Activated naive CD4-positive, alpha-beta T cell treated with anti-CD3 and anti-CD28 coated beads, Interleukin-2, amount 10 ng/mL, durations not matched to agents 7 days and 5 days (primary cell): ENCODE measurements at regions not wholly inside any gene's neighbourhood (a gene's known extent, or its start where the extent isn't known, plus 50 kb on each side); places are given as distances from the start of the nearest gene placed in this dataset.
"Not testable (repeated sequence)": the region's sequence is repeated elsewhere in the genome, so short reads cannot be mapped to it uniquely, and the experiment has no call there.

Experiments used
- CTCF ChIA-PET: fragments of 350-600 bp; sonication (Branson Sonifier 250); formaldehyde crosslinking; loops from one replicate; lab custom pipeline; 2021; ENCODE audit warnings: antibody characterized with exemption; lab: Charles Lee
- DNase-seq: peaks from one replicate; pipeline ENCODE4 v3.0.0-alpha.2; 2020
- H3K27ac Mint-ChIP-seq: one replicate; pipeline ENCODE4 v1.8.0; 2021; ENCODE audit warnings: mild to moderate bottlenecking, moderate library complexity, mixed read lengths
- H3K27me3 Mint-ChIP-seq: one replicate; pipeline ENCODE4 v1.8.0; 2021; ENCODE audit warnings: mild to moderate bottlenecking, mixed read lengths
- H3K36me3 Mint-ChIP-seq: one replicate; pipeline ENCODE4 v1.8.0; 2021; ENCODE audit warnings: mixed read lengths
- H3K4me1 Mint-ChIP-seq: one replicate; pipeline ENCODE4 v1.8.0; 2021; ENCODE audit warnings: mixed read lengths
- H3K4me3 Mint-ChIP-seq: one replicate; pipeline ENCODE4 v1.8.0; 2021; ENCODE audit warnings: mild to moderate bottlenecking, moderate library complexity, mixed read lengths
- H3K9me3 Mint-ChIP-seq: one replicate; pipeline ENCODE4 v1.8.0; 2021; ENCODE audit warnings: mixed read lengths

GRCh38 chr3:137150825-137151224 is 193.0 kb downstream of the IL20RB start:
- no peaks in the 10 kb centered on the region for H3K36me3 Mint-ChIP-seq
- no peak overlapping the region for H3K4me3 Mint-ChIP-seq
- no peak for DNase-seq
- peaks cover 5% of the 10 kb centered on the region for H3K27me3 Mint-ChIP-seq
- H3K9me3 Mint-ChIP-seq, result no peaks in the 10 kb centered on the region
- no peak overlapping the region for H3K27ac Mint-ChIP-seq
- no peaks in the 10 kb centered on the region for H3K4me1 Mint-ChIP-seq
- CTCF ChIA-PET, result interaction anchor here (0.6 kb wide), 1 partner anchor 11 kb away, joined by 3 read pairs; no protein-coding TSS in a partner anchor

- CTCF ChIA-PET, DNase-seq, H3K9me3 Mint-ChIP-seq, H3K4me3 Mint-ChIP-seq, H3K27me3 Mint-ChIP-seq, H3K36me3 Mint-ChIP-seq, H3K4me1 Mint-ChIP-seq, H3K27ac Mint-ChIP-seq: not testable (repeated sequence)
These were observed 195.3 kb downstream of the IL20RB start for GRCh38 chr3:137153046-137153445.

- H3K9me3 Mint-ChIP-seq, result no peaks in the 10 kb centered on the region
- CTCF ChIA-PET, result no interaction called here
- DNase-seq, result no peak
- H3K4me3 Mint-ChIP-seq, result no peak overlapping the region
- no peaks in the 10 kb centered on the region for H3K36me3 Mint-ChIP-seq
- no peaks in the 10 kb centered on the region for H3K4me1 Mint-ChIP-seq
- no peaks in the 10 kb centered on the region for H3K27me3 Mint-ChIP-seq
- H3K27ac Mint-ChIP-seq, result no peak overlapping the region
These were observed 205.6 kb downstream of the IL20RB start for GRCh38 chr3:137163241-137163871.

GRCh38 chr3:137163958-137164357 is 206.2 kb downstream of the IL20RB start:
- Mint-ChIP-seq H3K9me3 (no peaks in the 10 kb centered on the region), H3K27me3 (no peaks in the 10 kb centered on the region), H3K4me1 (no peaks in the 10 kb centered on the region), H3K4me3 (no peak overlapping the region), H3K27ac (no peak overlapping the region), H3K36me3 (no peaks in the 10 kb centered on the region)
- CTCF ChIA-PET, result no interaction called here
- DNase-seq, result no peak

GRCh38 chr3:137165117-137165806 is 207.5 kb downstream of the IL20RB start:
- H3K9me3 Mint-ChIP-seq, result no peaks in the 10 kb centered on the region
- no peak overlapping the region for H3K27ac Mint-ChIP-seq
- no peaks in the 10 kb centered on the region for H3K4me1 Mint-ChIP-seq
- no peak for DNase-seq
- H3K4me3 Mint-ChIP-seq, result no peak overlapping the region
- no peaks in the 10 kb centered on the region for H3K36me3 Mint-ChIP-seq
- no peaks in the 10 kb centered on the region for H3K27me3 Mint-ChIP-seq
- CTCF ChIA-PET, result no interaction called here

- no peaks in the 10 kb centered on the region for H3K27me3 Mint-ChIP-seq
- no peak overlapping the region for H3K4me3 Mint-ChIP-seq
- CTCF ChIA-PET, result no interaction called here
- H3K9me3 Mint-ChIP-seq, result no peaks in the 10 kb centered on the region
- H3K36me3 Mint-ChIP-seq, result no peaks in the 10 kb centered on the region
- no peaks in the 10 kb centered on the region for H3K4me1 Mint-ChIP-seq
- H3K27ac Mint-ChIP-seq, result no peak overlapping the region
- no peak for DNase-seq
These were observed 214.2 kb downstream of the IL20RB start for GRCh38 chr3:137171834-137172603.

GRCh38 chr3:137172728-137173127 is 214.9 kb downstream of the IL20RB start:
- DNase-seq, result no peak
- Mint-ChIP-seq H3K9me3 (no peaks in the 10 kb centered on the region), H3K36me3 (no peaks in the 10 kb centered on the region), H3K27ac (no peak overlapping the region), H3K4me1 (no peaks in the 10 kb centered on the region), H3K4me3 (no peak overlapping the region), H3K27me3 (no peaks in the 10 kb centered on the region)
- CTCF ChIA-PET, result no interaction called here

GRCh38 chr3:137174514-137174913 is 216.7 kb downstream of the IL20RB start:
- Mint-ChIP-seq H3K36me3 (no peaks in the 10 kb centered on the region), H3K4me3 (no peak overlapping the region), H3K4me1 (no peaks in the 10 kb centered on the region), H3K27me3 (no peaks in the 10 kb centered on the region), H3K27ac (no peak overlapping the region), H3K9me3 (no peaks in the 10 kb centered on the region)
- CTCF ChIA-PET, result no interaction called here
- DNase-seq, result no peak

- no peaks in the 10 kb centered on the region for H3K4me1 Mint-ChIP-seq
- H3K27ac Mint-ChIP-seq, result no peak overlapping the region
- H3K36me3 Mint-ChIP-seq, result no peaks in the 10 kb centered on the region
- no peaks in the 10 kb centered on the region for H3K9me3 Mint-ChIP-seq
- no peak for DNase-seq
- no peak overlapping the region for H3K4me3 Mint-ChIP-seq
- H3K27me3 Mint-ChIP-seq, result no peaks in the 10 kb centered on the region
- CTCF ChIA-PET, result no interaction called here
These were observed 222.4 kb downstream of the IL20RB start for GRCh38 chr3:137180220-137180619.

- Mint-ChIP-seq H3K4me3 (no peak overlapping the region), H3K36me3 (no peaks in the 10 kb centered on the region), H3K27ac (no peak overlapping the region), H3K9me3 (no peaks in the 10 kb centered on the region), H3K27me3 (no peaks in the 10 kb centered on the region), H3K4me1 (no peaks in the 10 kb centered on the region)
- no peak for DNase-seq
- CTCF ChIA-PET, result no interaction called here
These were observed 233.5 kb downstream of the IL20RB start for GRCh38 chr3:137191133-137191923.

- H3K27ac Mint-ChIP-seq, result no peak overlapping the region
- no peak overlapping the region for H3K4me3 Mint-ChIP-seq
- no peaks in the 10 kb centered on the region for H3K9me3 Mint-ChIP-seq
- H3K27me3 Mint-ChIP-seq, result no peaks in the 10 kb centered on the region
- no peaks in the 10 kb centered on the region for H3K36me3 Mint-ChIP-seq
- H3K4me1 Mint-ChIP-seq, result no peaks in the 10 kb centered on the region
- CTCF ChIA-PET, result no interaction called here
- DNase-seq, result no peak
These were observed 234.2 kb downstream of the IL20RB start for GRCh38 chr3:137191951-137192350.

- H3K9me3 Mint-ChIP-seq, result peaks cover under 1% of the 10 kb centered on the region
- no peak overlapping the region for H3K4me3 Mint-ChIP-seq
These were observed 236.5 kb downstream of the IL20RB start for GRCh38 chr3:137194301-137194700.

GRCh38 chr3:137198374-137198773 is 240.6 kb downstream of the IL20RB start:
- CTCF ChIA-PET, DNase-seq, H3K27ac Mint-ChIP-seq, H3K4me3 Mint-ChIP-seq, H3K27me3 Mint-ChIP-seq, H3K36me3 Mint-ChIP-seq, H3K4me1 Mint-ChIP-seq, H3K9me3 Mint-ChIP-seq: not testable (repeated sequence)

More at GRCh38 chr3:137194301-137194700, 236.5 kb downstream of the IL20RB start:
- CTCF ChIA-PET, result no interaction called here
- no peaks in the 10 kb centered on the region for H3K36me3 Mint-ChIP-seq
- H3K27me3 Mint-ChIP-seq, result no peaks in the 10 kb centered on the region
- H3K27ac Mint-ChIP-seq, result no peak overlapping the region
- no peak for DNase-seq
- no peaks in the 10 kb centered on the region for H3K4me1 Mint-ChIP-seq

- no peak for DNase-seq
- Mint-ChIP-seq H3K4me3 (no peak overlapping the region), H3K36me3 (no peaks in the 10 kb centered on the region), H3K4me1 (no peaks in the 10 kb centered on the region), H3K27me3 (no peaks in the 10 kb centered on the region), H3K9me3 (peaks cover 3% of the 10 kb centered on the region), H3K27ac (no peak overlapping the region)
- CTCF ChIA-PET, result no interaction called here
These were observed 241.9 kb downstream of the IL20RB start for GRCh38 chr3:137199678-137200077.
